Activated naive CD8-positive, alpha-beta T cell treated with anti-CD3 and anti-CD28 coated beads, Interleukin-2, amount 10 ng/mL, durations not matched to agents 7 days and 5 days (primary cell): ENCODE measurements at regions not wholly inside any gene's neighbourhood (a gene's known extent, or its start where the extent isn't known, plus 50 kb on each side); places are given as distances from the start of the nearest gene placed in this dataset.

ENCODE experiments used
- ATAC-seq: fragments of 150-1000 bp; cut with Tn5 transposase; one replicate; pipeline ENCODE4 v1.10.0; 2021; ENCODE audit warnings: low read depth, moderate library complexity
- POLR2A ChIA-PET: fragments of 350-600 bp; sonication (Branson Sonifier 250); formaldehyde crosslinking; loops from one replicate; lab custom pipeline; 2021; ENCODE audit warnings: antibody characterized with exemption; lab: Charles Lee
- DNase-seq: peaks from one replicate; pipeline ENCODE4 v3.0.0; 2021
- H3K27ac Mint-ChIP-seq: one replicate; pipeline ENCODE4 v1.8.0; 2022; ENCODE audit warnings: mild to moderate bottlenecking, mixed read lengths
- H3K27me3 Mint-ChIP-seq: one replicate; pipeline ENCODE4 v1.8.0; 2022; ENCODE audit warnings: mild to moderate bottlenecking, moderate library complexity, mixed read lengths
- H3K36me3 Mint-ChIP-seq: one replicate; pipeline ENCODE4 v1.8.0; 2021; ENCODE audit warnings: mild to moderate bottlenecking, mixed read lengths
- H3K4me1 Mint-ChIP-seq: one replicate; pipeline ENCODE4 v1.8.0; 2021; ENCODE audit warnings: mixed read lengths
- H3K4me3 Mint-ChIP-seq: one replicate; pipeline ENCODE4 v1.8.0; 2022; ENCODE audit warnings: mild to moderate bottlenecking, moderate library complexity, mixed read lengths
- H3K9me3 Mint-ChIP-seq: one replicate; pipeline ENCODE4 v1.8.0; 2021; ENCODE audit warnings: mixed read lengths

- Mint-ChIP-seq H3K36me3 (no peaks in the 10 kb centered on the region), H3K4me3 (no peak overlapping the region), H3K9me3 (no peaks in the 10 kb centered on the region), H3K4me1 (peaks cover 3% of the 10 kb centered on the region), H3K27ac (no peak overlapping the region), H3K27me3 (peaks cover 7% of the 10 kb centered on the region)
- no peak for ATAC-seq
- POLR2A ChIA-PET: no interaction called here
- DNase-seq: no peak
These were observed 333.6 kb upstream of the NCAM1 start for GRCh38 chr11:112627588-112628045.

- H3K36me3 Mint-ChIP-seq: no peaks in the 10 kb centered on the region
- DNase-seq: no peak
- peaks cover 3% of the 10 kb centered on the region for H3K4me1 Mint-ChIP-seq
- H3K9me3 Mint-ChIP-seq: no peaks in the 10 kb centered on the region
- no peak overlapping the region for H3K4me3 Mint-ChIP-seq
- H3K27ac Mint-ChIP-seq: no peak overlapping the region
- H3K27me3 Mint-ChIP-seq: peaks cover 10% of the 10 kb centered on the region
- ATAC-seq: no peak
- POLR2A ChIA-PET: no interaction called here
These were observed 332.5 kb upstream of the NCAM1 start for GRCh38 chr11:112628676-112629075.

- POLR2A ChIA-PET: no interaction called here
- DNase-seq (no peak), ATAC-seq (no peak)
- no peaks in the 10 kb centered on the region for H3K36me3 Mint-ChIP-seq
- no peak overlapping the region for H3K4me3 Mint-ChIP-seq
- H3K4me1 Mint-ChIP-seq: peaks cover 3% of the 10 kb centered on the region
- H3K27ac Mint-ChIP-seq: no peak overlapping the region
- H3K9me3 Mint-ChIP-seq: no peaks in the 10 kb centered on the region
- peaks cover 8% of the 10 kb centered on the region for H3K27me3 Mint-ChIP-seq
These were observed 330.7 kb upstream of the NCAM1 start for GRCh38 chr11:112630496-112630895.

GRCh38 chr11:112631333-112631732 lies 329.9 kb upstream of the NCAM1 start:
- Mint-ChIP-seq H3K4me1 (peaks cover 3% of the 10 kb centered on the region), H3K27ac (no peak overlapping the region), H3K27me3 (peaks cover 8% of the 10 kb centered on the region), H3K9me3 (no peaks in the 10 kb centered on the region), H3K4me3 (no peak overlapping the region), H3K36me3 (no peaks in the 10 kb centered on the region)
- DNase-seq (no peak), ATAC-seq (no peak)
- POLR2A ChIA-PET: no interaction called here

GRCh38 chr11:112632866-112633505 lies 328.2 kb upstream of the NCAM1 start:
- H3K36me3 Mint-ChIP-seq: no peaks in the 10 kb centered on the region
- H3K9me3 Mint-ChIP-seq: no peaks in the 10 kb centered on the region
- POLR2A ChIA-PET: no interaction called here
- H3K27ac Mint-ChIP-seq: no peak overlapping the region
- H3K4me1 Mint-ChIP-seq: no peaks in the 10 kb centered on the region
- ATAC-seq (no peak), DNase-seq (no peak)
- H3K27me3 Mint-ChIP-seq: peaks cover 8% of the 10 kb centered on the region
- no peak overlapping the region for H3K4me3 Mint-ChIP-seq

- H3K27me3 Mint-ChIP-seq: peaks cover 10% of the 10 kb centered on the region
- H3K4me3 Mint-ChIP-seq: no peak overlapping the region
- peaks cover 1% of the 10 kb centered on the region for H3K9me3 Mint-ChIP-seq
- H3K4me1 Mint-ChIP-seq: no peaks in the 10 kb centered on the region
- DNase-seq (no peak), ATAC-seq (no peak)
- POLR2A ChIA-PET: no interaction called here
- H3K36me3 Mint-ChIP-seq: no peaks in the 10 kb centered on the region
- no peak overlapping the region for H3K27ac Mint-ChIP-seq
These were observed 326.7 kb upstream of the NCAM1 start for GRCh38 chr11:112634551-112634950.

- ATAC-seq: no peak
- Mint-ChIP-seq H3K4me3 (no peak overlapping the region), H3K4me1 (no peaks in the 10 kb centered on the region), H3K9me3 (peaks cover 1% of the 10 kb centered on the region), H3K36me3 (no peaks in the 10 kb centered on the region), H3K27me3 (peaks cover 8% of the 10 kb centered on the region), H3K27ac (no peak overlapping the region)
- POLR2A ChIA-PET: no interaction called here
- no peak for DNase-seq
These were observed 326.1 kb upstream of the NCAM1 start for GRCh38 chr11:112634995-112635737.

GRCh38 chr11:112637076-112637475 lies 324.1 kb upstream of the NCAM1 start:
- H3K4me3 Mint-ChIP-seq: no peak overlapping the region
- ATAC-seq: no peak
- POLR2A ChIA-PET: no interaction called here
- no peak for DNase-seq
- H3K9me3 Mint-ChIP-seq: peaks cover 5% of the 10 kb centered on the region
- H3K4me1 Mint-ChIP-seq: no peaks in the 10 kb centered on the region
- H3K27me3 Mint-ChIP-seq: peaks cover 7% of the 10 kb centered on the region
- no peaks in the 10 kb centered on the region for H3K36me3 Mint-ChIP-seq
- H3K27ac Mint-ChIP-seq: no peak overlapping the region

- POLR2A ChIA-PET: no interaction called here
- Mint-ChIP-seq H3K4me1 (no peaks in the 10 kb centered on the region), H3K4me3 (no peak overlapping the region), H3K27ac (no peak overlapping the region), H3K27me3 (peaks cover 7% of the 10 kb centered on the region), H3K9me3 (peaks cover 5% of the 10 kb centered on the region), H3K36me3 (no peaks in the 10 kb centered on the region)
- DNase-seq: no peak
- ATAC-seq: no peak
These were observed 323.3 kb upstream of the NCAM1 start for GRCh38 chr11:112637876-112638275.

- H3K9me3 Mint-ChIP-seq: peaks cover 5% of the 10 kb centered on the region
- no peak for ATAC-seq
- H3K4me1 Mint-ChIP-seq: no peaks in the 10 kb centered on the region
- H3K27ac Mint-ChIP-seq: no peak overlapping the region
- peaks cover 2% of the 10 kb centered on the region for H3K27me3 Mint-ChIP-seq
- H3K36me3 Mint-ChIP-seq: no peaks in the 10 kb centered on the region
- no peak overlapping the region for H3K4me3 Mint-ChIP-seq
- DNase-seq: no peak
- POLR2A ChIA-PET: no interaction called here
These were observed 321.8 kb upstream of the NCAM1 start for GRCh38 chr11:112639469-112639868.

GRCh38 chr11:112643416-112643815 lies 317.8 kb upstream of the NCAM1 start:
- Mint-ChIP-seq H3K4me3 (no peak overlapping the region), H3K9me3 (peaks cover 5% of the 10 kb centered on the region), H3K27ac (no peak overlapping the region), H3K36me3 (no peaks in the 10 kb centered on the region), H3K4me1 (no peaks in the 10 kb centered on the region), H3K27me3 (peaks cover 7% of the 10 kb centered on the region)
- ATAC-seq (no peak), DNase-seq (no peak)
- POLR2A ChIA-PET: no interaction called here

- ATAC-seq (no peak), DNase-seq (no peak)
These were observed 316.6 kb upstream of the NCAM1 start for GRCh38 chr11:112644410-112645131.

GRCh38 chr11:112649856-112650255 lies 311.4 kb upstream of the NCAM1 start:
- H3K4me3 Mint-ChIP-seq: no peak overlapping the region
- peaks cover 6% of the 10 kb centered on the region for H3K27me3 Mint-ChIP-seq
- no peak for ATAC-seq
- H3K27ac Mint-ChIP-seq: peak overlapping the region; percentile 17
- no peaks in the 10 kb centered on the region for H3K9me3 Mint-ChIP-seq
- POLR2A ChIA-PET: no interaction called here
- no peak for DNase-seq
- H3K36me3 Mint-ChIP-seq: no peaks in the 10 kb centered on the region
- no peaks in the 10 kb centered on the region for H3K4me1 Mint-ChIP-seq

More at GRCh38 chr11:112644410-112645131, 316.6 kb upstream of the NCAM1 start:
- POLR2A ChIA-PET: no interaction called here
- Mint-ChIP-seq H3K27ac (no peak overlapping the region), H3K27me3 (peaks cover 6% of the 10 kb centered on the region), H3K4me1 (no peaks in the 10 kb centered on the region), H3K36me3 (no peaks in the 10 kb centered on the region), H3K4me3 (no peak overlapping the region), H3K9me3 (peaks cover 4% of the 10 kb centered on the region)

GRCh38 chr11:112650527-112650926 lies 310.7 kb upstream of the NCAM1 start:
- DNase-seq: no peak
- Mint-ChIP-seq H3K4me1 (no peaks in the 10 kb centered on the region), H3K4me3 (no peak overlapping the region)

More at GRCh38 chr11:112650527-112650926, 310.7 kb upstream of the NCAM1 start:
- POLR2A ChIA-PET: no interaction called here
- no peaks in the 10 kb centered on the region for H3K9me3 Mint-ChIP-seq
- ATAC-seq: no peak
- no peak overlapping the region for H3K27ac Mint-ChIP-seq
- no peaks in the 10 kb centered on the region for H3K36me3 Mint-ChIP-seq
- peaks cover 6% of the 10 kb centered on the region for H3K27me3 Mint-ChIP-seq
